ENCODE measurements at regions not wholly inside any gene's neighbourhood (a gene's known extent, or its start where the extent isn't known, plus 50 kb on each side); places are given as distances from the start of the nearest gene placed in this dataset.

- H3K4me3 ChIP-seq (ENCODE audit: low read length in 2 of 2): no peak overlapping the region
- H3K4me1 ChIP-seq (ENCODE audit: control insufficient read depth in 2 of 2, insufficient read depth in 2 of 2, low read length in 2 of 2): no peaks in the 10 kb centered on the region
- no peaks in the 10 kb centered on the region for H3K27me3 ChIP-seq (ENCODE audit: control insufficient read depth in 2 of 2, insufficient read depth in 1 of 2, low read length in 1 of 2)
- DNase-seq (ENCODE audit: low read depth in 6 of 9, low spot score in 9 of 9): no peak
- no peaks in the 10 kb centered on the region for H3K36me3 ChIP-seq (ENCODE audit: control insufficient read depth in 2 of 2, insufficient read depth in 2 of 2, low read length in 1 of 2)
- WGBS: 95% methylated on average over 4 of the region's 4 CpGs
- no peaks in the 10 kb centered on the region for H3K9me3 ChIP-seq (ENCODE audit: control insufficient read depth in 2 of 2, insufficient read depth in 1 of 2, low read length in 1 of 2)
- H3K27ac ChIP-seq (ENCODE audit: low read depth in 1 of 2, low read length in 1 of 2): no peak overlapping the region
Observed at GRCh38 chr18:56108478-56109367, 520.7 kb upstream of the TCF4 start.

- H3K36me3 ChIP-seq (ENCODE audit: control insufficient read depth in 2 of 2, insufficient read depth in 2 of 2, low read length in 1 of 2): no peaks in the 10 kb centered on the region
- H3K4me3 ChIP-seq (ENCODE audit: low read length in 2 of 2): no peak overlapping the region
- no peak for DNase-seq (ENCODE audit: low read depth in 6 of 9, low spot score in 9 of 9)
- no peak overlapping the region for H3K27ac ChIP-seq (ENCODE audit: low read depth in 1 of 2, low read length in 1 of 2)
- H3K4me1 ChIP-seq (ENCODE audit: control insufficient read depth in 2 of 2, insufficient read depth in 2 of 2, low read length in 2 of 2): no peaks in the 10 kb centered on the region
- H3K9me3 ChIP-seq (ENCODE audit: control insufficient read depth in 2 of 2, insufficient read depth in 1 of 2, low read length in 1 of 2): no peaks in the 10 kb centered on the region
- 95% methylated on average over 5 of the region's 5 CpGs for WGBS
- H3K27me3 ChIP-seq (ENCODE audit: control insufficient read depth in 2 of 2, insufficient read depth in 1 of 2, low read length in 1 of 2): no peaks in the 10 kb centered on the region
Observed at GRCh38 chr18:56107821-56108477, 520.0 kb upstream of the TCF4 start.

GRCh38 chr18:56100090-56100722 is 512.2 kb upstream of the TCF4 start:
- Histone ChIP-seq H3K36me3 (ENCODE audit: control insufficient read depth in 2 of 2, insufficient read depth in 2 of 2, low read length in 1 of 2) (no peaks in the 10 kb centered on the region), H3K9me3 (ENCODE audit: control insufficient read depth in 2 of 2, insufficient read depth in 1 of 2, low read length in 1 of 2) (no peaks in the 10 kb centered on the region), H3K4me1 (ENCODE audit: control insufficient read depth in 2 of 2, insufficient read depth in 2 of 2, low read length in 2 of 2) (no peaks in the 10 kb centered on the region), H3K4me3 (ENCODE audit: low read length in 2 of 2) (no peak overlapping the region), H3K27me3 (ENCODE audit: control insufficient read depth in 2 of 2, insufficient read depth in 1 of 2, low read length in 1 of 2) (no peaks in the 10 kb centered on the region), H3K27ac (ENCODE audit: low read depth in 1 of 2, low read length in 1 of 2) (no peak overlapping the region)
- 96% methylated on average over 6 of the region's 6 CpGs for WGBS
- no peak for DNase-seq (ENCODE audit: low read depth in 6 of 9, low spot score in 9 of 9)

GRCh38 chr18:56097621-56098020 is 509.6 kb upstream of the TCF4 start:
- H3K27ac ChIP-seq (ENCODE audit: low read depth in 1 of 2, low read length in 1 of 2): no peak overlapping the region
- no peaks in the 10 kb centered on the region for H3K4me1 ChIP-seq (ENCODE audit: control insufficient read depth in 2 of 2, insufficient read depth in 2 of 2, low read length in 2 of 2)
- 96% methylated on average over 5 of the region's 5 CpGs for WGBS
- DNase-seq (ENCODE audit: low read depth in 6 of 9, low spot score in 9 of 9): no peak
- H3K9me3 ChIP-seq (ENCODE audit: control insufficient read depth in 2 of 2, insufficient read depth in 1 of 2, low read length in 1 of 2): no peaks in the 10 kb centered on the region
- no peak overlapping the region for H3K4me3 ChIP-seq (ENCODE audit: low read length in 2 of 2)
- H3K27me3 ChIP-seq (ENCODE audit: control insufficient read depth in 2 of 2, insufficient read depth in 1 of 2, low read length in 1 of 2): no peaks in the 10 kb centered on the region
- no peaks in the 10 kb centered on the region for H3K36me3 ChIP-seq (ENCODE audit: control insufficient read depth in 2 of 2, insufficient read depth in 2 of 2, low read length in 1 of 2)

- Histone ChIP-seq H3K27ac (ENCODE audit: low read depth in 1 of 2, low read length in 1 of 2) (no peak overlapping the region), H3K4me1 (ENCODE audit: control insufficient read depth in 2 of 2, insufficient read depth in 2 of 2, low read length in 2 of 2) (no peaks in the 10 kb centered on the region), H3K9me3 (ENCODE audit: control insufficient read depth in 2 of 2, insufficient read depth in 1 of 2, low read length in 1 of 2) (no peaks in the 10 kb centered on the region), H3K27me3 (ENCODE audit: control insufficient read depth in 2 of 2, insufficient read depth in 1 of 2, low read length in 1 of 2) (no peaks in the 10 kb centered on the region), H3K4me3 (ENCODE audit: low read length in 2 of 2) (no peak overlapping the region), H3K36me3 (ENCODE audit: control insufficient read depth in 2 of 2, insufficient read depth in 2 of 2, low read length in 1 of 2) (no peaks in the 10 kb centered on the region)
- no peak for DNase-seq (ENCODE audit: low read depth in 6 of 9, low spot score in 9 of 9)
- WGBS: 87% methylated on average over 4 of the region's 4 CpGs
Observed at GRCh38 chr18:56096861-56097260, 508.9 kb upstream of the TCF4 start.

- H3K9me3 ChIP-seq (ENCODE audit: control insufficient read depth in 2 of 2, insufficient read depth in 1 of 2, low read length in 1 of 2): peaks cover 0 to 3% of the 10 kb centered on the region in 2 donors
- H3K36me3 ChIP-seq (ENCODE audit: control insufficient read depth in 2 of 2, insufficient read depth in 2 of 2, low read length in 1 of 2): no peaks in the 10 kb centered on the region
- DNase-seq (ENCODE audit: low read depth in 6 of 9, low spot score in 9 of 9): no peak
- no peak overlapping the region for H3K27ac ChIP-seq (ENCODE audit: low read depth in 1 of 2, low read length in 1 of 2)
- H3K4me1 ChIP-seq (ENCODE audit: control insufficient read depth in 2 of 2, insufficient read depth in 2 of 2, low read length in 2 of 2): no peaks in the 10 kb centered on the region
- no peaks in the 10 kb centered on the region for H3K27me3 ChIP-seq (ENCODE audit: control insufficient read depth in 2 of 2, insufficient read depth in 1 of 2, low read length in 1 of 2)
- WGBS: 92% methylated on average over 4 of the region's 4 CpGs
- no peak overlapping the region for H3K4me3 ChIP-seq (ENCODE audit: low read length in 2 of 2)
Observed at GRCh38 chr18:56089612-56090258, 501.7 kb upstream of the TCF4 start.

- Histone ChIP-seq H3K27ac (ENCODE audit: low read depth in 1 of 2, low read length in 1 of 2) (no peak overlapping the region), H3K9me3 (ENCODE audit: control insufficient read depth in 2 of 2, insufficient read depth in 1 of 2, low read length in 1 of 2) (peaks cover 0 to 3% of the 10 kb centered on the region in 2 donors), H3K4me3 (ENCODE audit: low read length in 2 of 2) (no peak overlapping the region), H3K36me3 (ENCODE audit: control insufficient read depth in 2 of 2, insufficient read depth in 2 of 2, low read length in 1 of 2) (no peaks in the 10 kb centered on the region), H3K4me1 (ENCODE audit: control insufficient read depth in 2 of 2, insufficient read depth in 2 of 2, low read length in 2 of 2) (peaks cover 0 to 12% of the 10 kb centered on the region in 2 donors), H3K27me3 (ENCODE audit: control insufficient read depth in 2 of 2, insufficient read depth in 1 of 2, low read length in 1 of 2) (no peaks in the 10 kb centered on the region)
- 96% methylated on average over 7 of the region's 7 CpGs for WGBS
- no peak for DNase-seq (ENCODE audit: low read depth in 6 of 9, low spot score in 9 of 9)
Observed at GRCh38 chr18:56086786-56087185, 498.8 kb upstream of the TCF4 start.

- WGBS: 96% methylated on average over 4 of the region's 4 CpGs
- H3K27ac ChIP-seq (ENCODE audit: low read depth in 1 of 2, low read length in 1 of 2): no peak overlapping the region
- DNase-seq (ENCODE audit: low read depth in 6 of 9, low spot score in 9 of 9): no peak
- no peak overlapping the region for H3K4me3 ChIP-seq (ENCODE audit: low read length in 2 of 2)
- peaks cover 0 to 12% of the 10 kb centered on the region in 2 donors for H3K4me1 ChIP-seq (ENCODE audit: control insufficient read depth in 2 of 2, insufficient read depth in 2 of 2, low read length in 2 of 2)
- no peaks in the 10 kb centered on the region for H3K27me3 ChIP-seq (ENCODE audit: control insufficient read depth in 2 of 2, insufficient read depth in 1 of 2, low read length in 1 of 2)
- H3K36me3 ChIP-seq (ENCODE audit: control insufficient read depth in 2 of 2, insufficient read depth in 2 of 2, low read length in 1 of 2): no peaks in the 10 kb centered on the region
- peaks cover 0 to 3% of the 10 kb centered on the region in 2 donors for H3K9me3 ChIP-seq (ENCODE audit: control insufficient read depth in 2 of 2, insufficient read depth in 1 of 2, low read length in 1 of 2)
Observed at GRCh38 chr18:56086176-56086575, 498.2 kb upstream of the TCF4 start.
